C4-2B (cell line): ENCODE measurements at regions not wholly inside any gene's neighbourhood (a gene's known extent, or its start where the extent isn't known, plus 50 kb on each side); places are given as distances from the start of the nearest gene placed in this dataset.

Source experiments
- H3K27ac ChIP-seq: fragments of 450-650 bp; 2 replicates; pipeline ENCODE4 v1.5.1; 2017
- CTCF ChIP-seq: fragments of 450-650 bp; conservative IDR thresholded peaks from 2 replicates; pipeline ENCODE4 v1.5.1; 2017; ENCODE audit warnings: mild to moderate bottlenecking
- ZFX ChIP-seq: fragments of 450-650 bp; IDR thresholded peaks from 2 replicates; pipeline ENCODE4 v1.6.1; 2017

GRCh38 chr9:103372828-103373227 lies 377.7 kb downstream of the CYLC2 start:
- TF ChIP-seq CTCF = no peak
- TF ChIP-seq ZFX = no peak

GRCh38 chr9:103377667-103378066 lies 382.5 kb downstream of the CYLC2 start:
- no peak overlapping the region for H3K27ac ChIP-seq
- TF ChIP-seq CTCF = no peak
- TF ChIP-seq ZFX = no peak

More at GRCh38 chr9:103372828-103373227, 377.7 kb downstream of the CYLC2 start:
- H3K27ac ChIP-seq = no peak overlapping the region

GRCh38 chr9:103397868-103398600 lies 402.9 kb downstream of the CYLC2 start:
- TF ChIP-seq ZFX (no peak), CTCF (peak; percentile 89)
- no peak overlapping the region for H3K27ac ChIP-seq

- no peak overlapping the region for H3K27ac ChIP-seq
- no peak for TF ChIP-seq CTCF
- no peak for TF ChIP-seq ZFX
Measured at GRCh38 chr9:103399535-103399934, 404.4 kb downstream of the CYLC2 start.

GRCh38 chr9:103407260-103407659 lies 412.1 kb downstream of the CYLC2 start:
- TF ChIP-seq ZFX (no peak), CTCF (no peak)
- no peak overlapping the region for H3K27ac ChIP-seq

- TF ChIP-seq ZFX = no peak
- TF ChIP-seq CTCF = no peak
- no peak overlapping the region for H3K27ac ChIP-seq
Measured at GRCh38 chr9:103410059-103410458, 414.9 kb downstream of the CYLC2 start.

- no peak for TF ChIP-seq CTCF
- no peak for TF ChIP-seq ZFX
- no peak overlapping the region for H3K27ac ChIP-seq
Measured at GRCh38 chr9:103427696-103428095, 432.6 kb downstream of the CYLC2 start.
